UCSD-AML1 (cell line): ENCODE measurements at regions not wholly inside any gene's neighbourhood (a gene's known extent, or its start where the extent isn't known, plus 50 kb on each side); places are given as distances from the start of the nearest gene placed in this dataset.
A peak's percentile ranks its signal among the peaks of the same experiment; 100 is the strongest.

Source experiments
- DNase-seq: peaks from one replicate; lab custom pipeline; 2025; ENCODE audit not compliant: unreplicated experiment; lab: John Stamatoyannopoulos, UW

- no peak for DNase-seq
These were observed 277.7 kb upstream of the ZNF717 start for GRCh38 chr3:76063019-76063418.

GRCh38 chr3:76063811-76064210, 278.5 kb upstream of the ZNF717 start:
- no peak for DNase-seq

- no peak for DNase-seq
These were observed 280.6 kb upstream of the ZNF717 start for GRCh38 chr3:76065964-76066363.

- DNase-seq: no peak
These were observed 292.8 kb upstream of the ZNF717 start for GRCh38 chr3:76078101-76078500.

GRCh38 chr3:76083992-76084391, 298.6 kb upstream of the ZNF717 start:
- no peak for DNase-seq

GRCh38 chr3:76096036-76096435, 310.7 kb upstream of the ZNF717 start:
- no peak for DNase-seq

- no peak for DNase-seq
These were observed 311.7 kb upstream of the ZNF717 start for GRCh38 chr3:76096836-76097588.

GRCh38 chr3:76097589-76097969, 312.2 kb upstream of the ZNF717 start:
- no peak for DNase-seq

- no peak for DNase-seq
These were observed 314.6 kb upstream of the ZNF717 start for GRCh38 chr3:76099956-76100355.

- DNase-seq: peak; percentile 4
These were observed 322.7 kb upstream of the ZNF717 start for GRCh38 chr3:76107935-76108570.

GRCh38 chr3:76111808-76112207, 326.5 kb upstream of the ZNF717 start:
- DNase-seq: no peak

GRCh38 chr3:76122007-76122406, 336.7 kb upstream of the ZNF717 start:
- DNase-seq: no peak

GRCh38 chr3:76129441-76129840, 344.1 kb upstream of the ZNF717 start:
- DNase-seq: no peak

- DNase-seq: no peak
These were observed 346.2 kb upstream of the ZNF717 start for GRCh38 chr3:76131396-76132153.

- DNase-seq: no peak
These were observed 346.8 kb upstream of the ZNF717 start for GRCh38 chr3:76132154-76132470.

- no peak for DNase-seq
These were observed 348.8 kb upstream of the ZNF717 start for GRCh38 chr3:76134166-76134565.

- DNase-seq: no peak
These were observed 353.6 kb upstream of the ZNF717 start for GRCh38 chr3:76138921-76139320.

- no peak for DNase-seq
These were observed 362.5 kb upstream of the ZNF717 start for GRCh38 chr3:76147846-76148245.

- DNase-seq: no peak
These were observed 366.7 kb upstream of the ZNF717 start for GRCh38 chr3:76152028-76152427.

- no peak for DNase-seq
These were observed 376.5 kb upstream of the ZNF717 start for GRCh38 chr3:76161856-76162255.

- no peak for DNase-seq
These were observed 386.3 kb upstream of the ZNF717 start for GRCh38 chr3:76171647-76172046.

- DNase-seq: no peak
These were observed 392.3 kb upstream of the ZNF717 start for GRCh38 chr3:76177610-76178009.
